ENCODE measurements at regions not wholly inside any gene's neighbourhood (a gene's known extent, or its start where the extent isn't known, plus 50 kb on each side); places are given as distances from the start of the nearest gene placed in this dataset.
"Not testable (repeated sequence)": the region's sequence is repeated elsewhere in the genome, so short reads cannot be mapped to it uniquely, and the experiment has no call there.

DNA sequence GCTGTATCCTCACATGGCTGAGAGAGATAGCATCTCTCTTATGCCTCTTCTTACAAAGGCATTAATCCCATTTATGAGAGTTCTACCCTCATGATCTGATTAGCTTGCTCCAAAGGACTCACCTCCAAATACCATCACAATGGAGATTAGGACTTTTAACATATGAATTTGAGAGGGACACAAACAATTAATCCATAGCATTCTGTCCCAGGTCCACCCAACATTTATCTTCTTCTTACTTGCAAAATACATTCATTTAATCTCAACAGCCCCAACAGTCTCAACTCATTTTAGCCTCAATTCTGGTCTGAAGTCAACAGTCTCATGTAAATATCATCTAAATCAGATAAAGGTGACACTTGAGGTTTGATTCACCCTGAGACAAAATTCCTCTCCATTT lies 555.4 kb downstream of the RAB28 start:
- no peak for DNase-seq

GRCh38 chr4:12926189-12927066 lies 557.7 kb downstream of the RAB28 start:
- DNase-seq, result no peak

DNA sequence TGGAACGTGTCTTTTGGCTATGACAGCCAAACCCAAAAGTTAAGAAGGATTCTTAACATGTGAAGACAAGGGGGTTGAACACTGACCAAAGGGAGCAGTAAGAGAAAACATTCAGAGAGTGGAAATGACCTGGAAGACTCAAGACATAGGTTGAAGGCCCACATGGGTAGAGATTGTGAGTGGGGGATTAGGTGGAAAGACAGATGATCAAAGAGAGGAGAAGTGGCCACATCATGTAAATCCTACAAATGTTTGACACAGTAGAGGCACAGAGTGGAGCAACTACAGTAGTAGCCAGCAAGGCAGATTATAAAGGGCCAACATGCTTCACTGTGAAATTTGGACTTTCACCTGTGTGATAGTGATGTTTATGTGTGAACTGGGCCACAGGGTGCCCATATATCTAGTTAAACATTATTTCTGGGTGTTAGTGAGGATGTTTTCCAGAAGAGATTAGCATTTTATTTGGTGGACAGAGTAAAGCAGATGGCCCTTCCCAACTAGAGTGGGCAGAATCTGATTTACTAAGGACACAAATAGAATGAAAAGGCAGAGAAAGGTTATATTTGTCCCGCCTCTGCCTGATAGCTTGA lies 559.3 kb downstream of the RAB28 start:
- DNase-seq, result no peak

GRCh38 chr4:12924253-12924652 lies 559.9 kb downstream of the RAB28 start:
- no peak for DNase-seq

- DNase-seq, result no peak
Measured at GRCh38 chr4:12912896-12913418, 571.2 kb downstream of the RAB28 start.

- no peak for DNase-seq
Measured at GRCh38 chr4:12911750-12912358, 572.3 kb downstream of the RAB28 start.

DNA sequence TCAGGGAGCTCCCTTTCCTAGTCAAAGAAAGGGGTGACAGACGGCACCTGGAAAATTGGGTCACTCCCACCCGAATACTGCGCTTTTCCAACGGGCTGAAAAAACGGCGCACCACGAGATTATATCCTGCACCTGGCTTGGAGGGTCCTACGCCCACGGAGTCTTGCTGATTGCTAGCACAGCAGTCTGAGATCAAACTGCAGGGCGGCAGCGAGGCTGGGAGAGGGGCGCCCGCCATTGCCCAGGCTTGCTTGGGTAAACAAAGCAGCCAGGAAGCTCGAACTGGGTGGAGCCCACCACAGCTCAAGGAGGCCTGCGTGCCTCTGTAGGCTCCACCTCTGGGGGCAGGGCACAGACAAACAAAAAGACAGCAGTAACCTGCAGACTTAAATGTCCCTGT lies 580.5 kb downstream of the RAB28 start:
- DNase-seq, result not testable (repeated sequence)

- no peak for DNase-seq
Measured at GRCh38 chr4:12902735-12903134, 581.4 kb downstream of the RAB28 start.

GRCh38 chr4:12897954-12898353 lies 586.2 kb downstream of the RAB28 start:
- no peak for DNase-seq

DNA sequence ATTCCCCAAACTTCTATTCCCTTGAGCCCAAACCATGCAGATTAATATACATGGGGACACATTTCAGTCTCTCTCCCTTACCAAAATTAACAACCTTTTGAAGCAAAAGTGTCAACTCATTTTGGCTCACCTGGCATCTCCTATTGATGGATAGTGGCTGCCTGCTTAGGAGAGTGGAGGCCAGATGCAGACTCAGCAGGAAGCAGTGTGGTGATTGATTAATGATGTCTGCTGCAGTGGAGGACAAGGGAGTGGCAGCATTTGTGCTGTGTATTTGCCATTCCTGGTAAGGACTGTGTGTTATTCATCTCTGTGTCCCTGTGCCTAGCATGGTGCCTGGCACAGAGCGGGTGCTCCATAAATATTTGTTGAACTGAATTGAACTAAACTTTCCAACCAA lies 590.1 kb downstream of the RAB28 start:
- no peak for DNase-seq

- DNase-seq, result no peak
Measured at GRCh38 chr4:12889054-12889453, 595.1 kb downstream of the RAB28 start.

DNA sequence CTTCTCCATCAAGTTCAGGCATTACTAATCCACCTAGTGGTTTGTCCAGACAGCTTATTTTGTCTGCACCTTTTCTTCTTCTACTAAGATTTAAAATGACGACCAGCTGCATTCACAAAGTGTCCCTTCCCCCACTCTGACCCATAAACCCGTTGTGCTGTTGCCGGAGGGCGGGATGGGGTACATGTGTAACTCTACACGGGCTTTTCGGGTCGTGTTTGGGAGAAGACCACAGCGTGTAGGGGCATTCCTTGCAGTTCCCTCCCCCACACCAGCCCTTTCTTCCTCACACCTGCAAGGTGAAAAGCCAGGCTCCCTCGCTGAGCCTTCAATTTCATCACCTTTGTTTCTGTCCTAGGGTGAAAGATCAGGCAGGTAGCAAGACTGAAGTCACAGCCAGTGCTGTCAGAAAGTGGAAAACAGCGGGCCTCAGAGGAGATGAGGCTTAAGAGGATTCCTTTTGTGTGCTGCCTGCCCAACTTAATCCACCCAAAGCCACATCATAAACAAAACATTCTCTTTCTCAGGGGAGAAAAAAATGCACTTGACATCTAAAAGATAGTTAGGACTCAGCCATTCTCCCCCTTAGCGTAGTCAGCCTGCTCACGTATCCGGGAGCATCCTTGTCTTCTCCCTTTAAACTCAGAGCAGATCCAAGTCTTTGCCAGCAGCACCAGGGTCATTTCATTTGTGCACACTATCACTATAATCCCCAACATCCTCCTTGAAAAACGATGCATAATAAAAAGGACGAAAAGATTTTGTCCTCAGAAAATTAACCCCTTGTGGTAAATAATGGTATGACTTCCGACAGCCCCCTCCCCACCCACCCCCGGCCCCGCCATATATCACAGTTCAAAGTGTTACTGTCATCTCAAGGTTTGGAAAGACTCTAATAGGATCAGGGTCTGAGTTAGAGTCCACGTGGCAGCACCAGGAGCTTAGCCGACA lies 599.0 kb downstream of the RAB28 start:
- no peak for DNase-seq

GRCh38 chr4:12881945-12882584 lies 602.1 kb downstream of the RAB28 start:
- DNase-seq, result no peak

DNA sequence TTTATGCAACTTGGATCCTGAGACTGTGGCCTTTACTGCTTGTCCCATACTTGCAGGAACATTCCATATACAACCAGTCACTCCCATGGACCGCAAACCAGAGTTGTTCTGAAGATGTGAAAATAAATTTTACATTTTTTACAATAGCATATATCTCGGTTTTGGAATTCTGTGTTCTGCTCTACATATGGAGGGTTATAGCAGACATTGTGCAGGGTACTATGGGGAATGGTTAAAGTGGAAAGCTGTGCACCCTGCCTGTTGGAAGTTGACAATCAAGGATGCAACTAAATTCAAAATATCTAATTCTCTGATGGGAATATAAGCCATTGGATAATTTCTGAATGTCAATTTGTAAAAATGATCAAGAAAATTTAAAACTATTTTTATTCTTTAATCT lies 603.3 kb downstream of the RAB28 start:
- DNase-seq, result no peak

DNA sequence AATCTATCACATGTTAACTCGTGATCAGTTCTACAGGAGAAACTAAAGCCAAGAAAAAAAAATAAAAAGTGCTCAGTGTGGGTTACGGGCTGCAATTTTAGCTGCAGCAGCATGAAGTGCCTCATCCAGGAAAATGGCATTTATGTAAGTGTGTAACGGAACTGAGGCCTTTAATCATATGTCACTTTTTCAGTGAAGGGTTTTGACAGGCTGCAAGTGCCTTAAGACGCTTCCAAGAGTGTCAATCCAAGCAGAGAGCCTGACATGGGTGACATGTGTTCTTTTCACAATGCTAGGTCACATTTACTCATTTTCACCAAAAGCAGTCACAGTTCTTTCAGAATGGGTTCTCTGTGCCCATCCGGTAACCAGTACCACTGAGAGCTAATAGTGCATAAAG lies 604.6 kb downstream of the RAB28 start:
- no peak for DNase-seq

DNA sequence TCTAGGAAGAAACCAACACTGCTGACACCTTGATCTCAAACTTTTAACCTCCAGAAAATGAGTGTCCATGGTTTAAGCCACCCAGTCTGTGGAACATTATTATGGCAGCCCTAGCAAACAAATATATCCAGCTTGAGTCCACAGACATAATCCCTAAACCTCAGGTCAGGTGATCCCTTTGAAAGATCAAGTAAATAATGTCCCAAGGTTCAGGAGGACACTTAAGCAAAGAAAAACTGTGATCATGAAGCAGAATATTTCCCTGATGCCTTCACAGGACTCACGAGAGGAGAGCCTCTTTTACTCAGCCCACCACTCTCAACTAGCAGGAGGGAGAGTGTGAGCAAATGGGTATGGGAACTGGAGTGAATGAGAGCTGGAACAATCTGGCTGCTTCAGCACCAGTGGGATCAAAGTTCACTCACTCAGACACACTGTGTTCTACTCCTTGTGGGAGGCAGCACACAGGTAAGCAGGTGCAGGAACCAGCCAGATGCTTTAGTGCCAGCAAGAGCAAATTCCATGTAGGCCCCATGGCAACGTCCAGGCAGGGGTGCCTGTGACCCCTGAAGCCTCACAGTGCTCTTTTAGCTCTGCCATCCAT lies 608.4 kb downstream of the RAB28 start:
- DNase-seq, result no peak

DNA sequence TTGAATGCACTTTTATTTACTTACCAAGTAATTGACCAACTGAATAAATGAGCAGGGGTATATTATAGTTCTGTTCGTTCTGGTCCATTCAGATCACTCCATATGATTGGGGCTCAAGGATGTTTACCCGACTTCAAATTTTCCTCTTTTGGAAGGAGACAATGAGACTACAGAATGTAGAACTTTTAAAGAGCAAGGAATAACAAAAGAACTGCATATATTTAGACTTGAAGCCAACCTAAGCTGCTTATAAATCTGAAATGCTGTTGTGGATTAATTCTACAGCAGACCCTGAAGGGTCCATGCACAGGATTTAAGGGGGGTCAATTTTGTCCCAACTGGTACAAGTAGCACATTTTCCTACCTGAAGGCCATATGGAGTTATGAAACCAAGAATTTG lies 610.8 kb downstream of the RAB28 start:
- no peak for DNase-seq

DNA sequence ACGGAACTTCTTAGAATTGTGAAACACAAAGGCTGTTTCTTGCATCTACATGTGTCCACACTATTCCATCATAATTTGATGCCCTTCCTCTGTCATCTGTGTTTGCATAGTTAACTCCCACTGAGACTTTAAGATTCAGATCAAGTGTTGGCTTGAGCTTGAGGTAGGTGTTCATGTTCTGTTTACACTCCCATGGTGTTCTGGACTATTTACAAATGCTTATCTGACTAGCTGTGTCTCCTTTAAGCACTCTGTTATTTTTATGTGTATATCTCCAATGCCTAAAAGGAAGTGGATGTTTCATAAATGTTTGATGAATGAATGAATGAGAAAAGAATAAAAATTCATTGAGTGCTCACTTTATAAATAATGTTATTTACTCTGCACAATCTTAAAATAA lies 622.7 kb downstream of the RAB28 start:
- no peak for DNase-seq

DNA sequence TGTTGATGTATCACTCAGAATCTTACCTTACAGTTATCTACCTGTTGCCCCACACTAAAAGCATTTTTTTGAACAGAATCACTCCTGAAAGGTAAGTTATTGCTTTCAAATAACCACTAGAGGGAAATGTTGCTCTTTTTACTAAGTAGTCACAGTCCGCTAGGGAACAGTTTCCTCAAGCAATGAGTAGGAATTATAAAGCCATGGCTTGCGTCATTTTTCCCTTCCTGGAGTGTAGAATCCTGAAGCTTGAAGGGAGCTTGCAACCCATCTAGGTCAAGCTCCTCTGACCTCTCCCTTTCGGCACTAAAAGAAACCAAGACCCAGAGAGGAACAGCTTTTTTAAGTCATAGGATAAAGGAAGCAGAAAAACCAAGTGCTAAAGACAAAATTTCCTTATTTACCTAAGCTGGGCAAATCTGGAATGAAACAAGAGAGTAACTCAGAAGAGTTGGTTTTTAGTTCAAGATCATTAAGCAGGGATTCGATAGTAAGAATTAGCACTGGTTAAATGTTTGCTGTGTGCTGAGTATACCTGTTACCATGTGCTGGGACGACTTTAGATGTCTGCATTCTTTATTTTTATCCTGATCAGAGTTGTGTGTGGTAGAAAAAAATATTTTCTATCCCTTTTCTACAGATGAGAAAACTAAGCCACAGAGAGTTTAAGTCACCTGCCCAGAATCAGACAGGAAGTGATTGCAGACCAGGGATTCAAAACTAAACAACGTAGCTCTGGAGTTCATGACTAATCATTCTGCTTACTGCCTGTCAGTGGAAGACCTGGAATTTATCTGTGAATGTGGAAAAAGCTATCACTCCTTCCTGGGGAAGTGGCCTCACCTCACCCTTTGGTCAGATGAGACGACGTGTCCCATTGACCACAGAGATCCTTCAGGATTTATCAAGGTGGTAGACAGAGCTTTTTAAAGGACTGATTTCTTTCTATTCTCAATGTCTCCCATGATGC lies 631.5 kb downstream of the RAB28 start:
- DNase-seq, result peak; percentile 5

GRCh38 chr4:12846368-12846767 lies 637.8 kb downstream of the RAB28 start:
- DNase-seq, result no peak

- no peak for DNase-seq
Measured at GRCh38 chr4:12844141-12844540, 640.0 kb downstream of the RAB28 start.
